Thyroid gland (tissue), 4 donors: ENCODE measurements at regions not wholly inside any gene's neighbourhood (a gene's known extent, or its start where the extent isn't known, plus 50 kb on each side); places are given as distances from the start of the nearest gene placed in this dataset.
A peak's percentile ranks its signal among the peaks of the same experiment; 100 is the strongest.

Source experiments
- POLR2A ChIP-seq, 2 donors: fragments of 450-650 bp; IDR thresholded peaks; one replicate each; pipeline ENCODE4 v1.6.1; 2017; ENCODE audit warnings: antibody characterized with exemption in 2 of 2, mild to moderate bottlenecking in 2 of 2, moderate library complexity in 1 of 2
- TF ChIP-seq, protein P1 (sequence below), 6 experiments: fragments of 200-600 bp in 3 of 6; fragments of 450-650 bp in 3 of 6; sonication (generic) in 3 of 6; IDR thresholded peaks; one replicate each; pipeline ENCODE4 v1.5.1; 2016 to 2019; ENCODE audit warnings: antibody characterized with exemption in 6 of 6, mild to moderate bottlenecking in 2 of 6, inconsistent platforms in 1 of 6, moderate library complexity in 1 of 6

DNA sequence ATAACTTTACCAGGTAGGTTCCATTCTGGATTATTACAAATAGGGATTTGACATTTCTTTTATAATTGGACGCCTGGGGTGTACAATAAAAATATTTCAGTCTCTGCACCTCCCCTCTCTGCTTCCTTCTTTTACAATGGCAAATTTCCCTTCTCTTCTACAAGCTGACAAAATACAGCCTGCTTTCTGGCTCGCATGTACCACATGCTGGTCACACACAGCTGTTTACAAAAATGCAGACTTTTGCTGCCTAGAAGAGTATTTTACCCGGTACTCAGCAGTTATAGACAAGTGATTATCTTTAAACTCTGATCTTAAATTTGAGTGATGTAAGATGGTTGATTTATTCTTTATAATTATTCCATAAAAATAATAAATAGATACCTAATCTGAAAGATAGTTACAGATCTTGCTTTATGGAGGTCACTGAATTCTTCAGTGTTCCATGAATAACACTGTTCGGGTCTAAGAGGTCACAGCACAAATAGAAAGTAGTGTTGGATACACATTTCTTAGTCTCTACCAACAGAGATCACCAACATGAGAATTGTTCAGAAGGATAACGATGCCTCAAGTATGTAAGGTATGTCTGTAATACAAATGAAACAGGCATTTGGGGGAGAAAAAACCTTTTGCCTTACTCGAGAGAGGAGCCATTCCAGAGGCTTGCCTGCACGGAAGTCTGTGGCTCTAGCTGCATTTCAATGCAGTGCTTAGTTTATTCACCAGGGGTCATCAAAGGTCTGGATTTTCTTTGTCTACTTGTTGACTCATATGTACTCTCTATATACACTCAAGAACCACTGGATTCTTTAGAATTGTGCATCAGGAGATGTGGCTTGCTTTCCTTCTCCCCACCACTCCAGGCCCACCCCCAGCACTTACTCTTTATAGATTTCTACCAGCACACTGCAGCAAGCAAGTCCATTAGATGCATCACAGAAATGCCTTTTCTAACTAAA is 206.6 kb upstream of the RFX3 start:
- TF ChIP-seq, protein P1, sequence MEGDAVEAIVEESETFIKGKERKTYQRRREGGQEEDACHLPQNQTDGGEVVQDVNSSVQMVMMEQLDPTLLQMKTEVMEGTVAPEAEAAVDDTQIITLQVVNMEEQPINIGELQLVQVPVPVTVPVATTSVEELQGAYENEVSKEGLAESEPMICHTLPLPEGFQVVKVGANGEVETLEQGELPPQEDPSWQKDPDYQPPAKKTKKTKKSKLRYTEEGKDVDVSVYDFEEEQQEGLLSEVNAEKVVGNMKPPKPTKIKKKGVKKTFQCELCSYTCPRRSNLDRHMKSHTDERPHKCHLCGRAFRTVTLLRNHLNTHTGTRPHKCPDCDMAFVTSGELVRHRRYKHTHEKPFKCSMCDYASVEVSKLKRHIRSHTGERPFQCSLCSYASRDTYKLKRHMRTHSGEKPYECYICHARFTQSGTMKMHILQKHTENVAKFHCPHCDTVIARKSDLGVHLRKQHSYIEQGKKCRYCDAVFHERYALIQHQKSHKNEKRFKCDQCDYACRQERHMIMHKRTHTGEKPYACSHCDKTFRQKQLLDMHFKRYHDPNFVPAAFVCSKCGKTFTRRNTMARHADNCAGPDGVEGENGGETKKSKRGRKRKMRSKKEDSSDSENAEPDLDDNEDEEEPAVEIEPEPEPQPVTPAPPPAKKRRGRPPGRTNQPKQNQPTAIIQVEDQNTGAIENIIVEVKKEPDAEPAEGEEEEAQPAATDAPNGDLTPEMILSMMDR (IDR thresholded peaks at IDR 0.05) = peak in 5 of 6 experiments; percentile 34 to 94 (median 88)
- TF ChIP-seq POLR2A (IDR thresholded peaks at IDR 0.05) = no peak
